Neural progenitor cell (in vitro differentiated cells): ENCODE measurements at regions not wholly inside any gene's neighbourhood (a gene's known extent, or its start where the extent isn't known, plus 50 kb on each side); places are given as distances from the start of the nearest gene placed in this dataset.
"Not testable (repeated sequence)": the region's sequence is repeated elsewhere in the genome, so short reads cannot be mapped to it uniquely, and the experiment has no call there.

ENCODE experiments used
- DNase-seq: peaks from one replicate; pipeline ENCODE4 v3.0.0-alpha.2; 2016; ENCODE audit warnings: low spot score
- H2AFZ ChIP-seq: fragments of 200-600 bp; sonication (generic); replicated peaks from 2 replicates; pipeline ENCODE4 v1.6.1; 2016; ENCODE audit warnings: antibody characterized with exemption
- H3F3A ChIP-seq: fragments of 200-600 bp; sonication (generic); 2 replicates; pipeline ENCODE4 v1.6.1; 2016; ENCODE audit warnings: antibody characterized with exemption, low read depth
- H3K27ac ChIP-seq: fragments of 200-600 bp; sonication (generic); 2 replicates; pipeline ENCODE4 v1.5.1; 2016; ENCODE audit warnings: mild to moderate bottlenecking
- H3K27me3 ChIP-seq: fragments of 200-600 bp; sonication (generic); 2 replicates; pipeline ENCODE4 v1.6.1; 2016; ENCODE audit warnings: mild to moderate bottlenecking, moderate library complexity
- H3K36me3 ChIP-seq: fragments of 200-600 bp; sonication (generic); 2 replicates; pipeline ENCODE4 v1.5.1; 2016
- H3K4me1 ChIP-seq: fragments of 200-600 bp; sonication (generic); 2 replicates; pipeline ENCODE4 v1.6.1; 2016; ENCODE audit warnings: mixed run types
- H3K4me2 ChIP-seq: fragments of 200-600 bp; sonication (generic); 2 replicates; pipeline ENCODE4 v1.6.1; 2016
- H3K4me3 ChIP-seq: fragments of 200-600 bp; sonication (generic); 2 replicates; pipeline ENCODE4 v1.5.1; 2016
- H3K79me2 ChIP-seq: fragments of 200-600 bp; sonication (generic); 2 replicates; pipeline ENCODE4 v1.6.1; 2016; ENCODE audit warnings: low read depth
- H3K9ac ChIP-seq: fragments of 200-600 bp; sonication (generic); 2 replicates; pipeline ENCODE4 v1.6.1; 2016
- H3K9me3 ChIP-seq: fragments of 200-600 bp; sonication (generic); 2 replicates; pipeline ENCODE4 v1.5.1; 2016; ENCODE audit warnings: low read depth
- H4K20me1 ChIP-seq: fragments of 200-600 bp; sonication (generic); 2 replicates; pipeline ENCODE4 v1.6.1; 2016; ENCODE audit warnings: low read depth
- H3K27ac Mint-ChIP-seq: 3 replicates; pipeline ENCODE4 v1.8.0; 2021; ENCODE audit warnings: mixed read lengths
- H3K27me3 Mint-ChIP-seq: 2 replicates; pipeline ENCODE4 v1.8.0; 2022; ENCODE audit warnings: low read depth, mild to moderate bottlenecking, inconsistent platforms, moderate library complexity, mixed read lengths; ENCODE audit not compliant: insufficient read depth
- H3K36me3 Mint-ChIP-seq: 3 replicates; pipeline ENCODE4 v1.8.0; 2021; ENCODE audit warnings: mixed read lengths
- H3K4me1 Mint-ChIP-seq: 3 replicates; pipeline ENCODE4 v1.8.0; 2021; ENCODE audit warnings: mixed read lengths
- H3K4me3 Mint-ChIP-seq: 3 replicates; pipeline ENCODE4 v1.8.0; 2021; ENCODE audit warnings: mild to moderate bottlenecking, moderate library complexity, mixed read lengths
- H3K9me3 Mint-ChIP-seq: 3 replicates; pipeline ENCODE4 v1.8.0; 2020; ENCODE audit warnings: mixed read lengths
- CTCF ChIP-seq: fragments of 200-600 bp; sonication (generic); IDR thresholded peaks from 2 replicates; pipeline ENCODE4 v1.5.1; 2017; ENCODE audit warnings: antibody characterized with exemption, mild to moderate bottlenecking
- EZH2 ChIP-seq: fragments of 200-600 bp; sonication (generic); IDR thresholded peaks from 2 replicates; pipeline ENCODE4 v1.6.1; 2017; ENCODE audit warnings: antibody characterized with exemption, mild to moderate bottlenecking, moderate library complexity
- EZH2phosphoT487 ChIP-seq: fragments of 200-600 bp; sonication (generic); IDR thresholded peaks from 2 replicates; pipeline ENCODE4 v1.6.1; 2017; ENCODE audit warnings: antibody characterized with exemption

- no peaks in the 10 kb centered on the region for H3K27me3 ChIP-seq
- no peaks in the 10 kb centered on the region for H4K20me1 ChIP-seq
- no peaks in the 10 kb centered on the region for H3K36me3 ChIP-seq
- Mint-ChIP-seq H3K36me3 (no peaks in the 10 kb centered on the region), H3K4me1 (peaks cover under 1% of the 10 kb centered on the region), H3K4me3 (no peak overlapping the region), H3K27me3 (no peaks in the 10 kb centered on the region), H3K9me3 (no peaks in the 10 kb centered on the region), H3K27ac (no peak overlapping the region)
- peaks cover 28% of the 10 kb centered on the region for H3K9me3 ChIP-seq
- H3K4me3 ChIP-seq, result no peak overlapping the region
- no peaks in the 10 kb centered on the region for H3K4me1 ChIP-seq
- H3K79me2 ChIP-seq, result no peaks in the 10 kb centered on the region
- no peak for DNase-seq
- no peak overlapping the region for H3K4me2 ChIP-seq
- H3K27ac ChIP-seq, result no peak overlapping the region
- no peak for TF ChIP-seq EZH2
- no peak for TF ChIP-seq EZH2phosphoT487
- no peak for TF ChIP-seq CTCF
- H3F3A ChIP-seq, result no peaks in the 10 kb centered on the region
- no peak overlapping the region for H3K9ac ChIP-seq
- no peak overlapping the region for H2AFZ ChIP-seq
Measured at GRCh38 chr21:23930565-23930964, 1676.7 kb downstream of the MRPL39 start.

GRCh38 chr21:23926430-23926829 is 1680.9 kb downstream of the MRPL39 start:
- not testable (repeated sequence) for H3K27ac ChIP-seq, H3K4me2 ChIP-seq, H3K4me3 ChIP-seq, H3K79me2 ChIP-seq, H4K20me1 ChIP-seq, H3K4me1 ChIP-seq, H3F3A ChIP-seq, H3K27me3 Mint-ChIP-seq, H3K9me3 Mint-ChIP-seq, H3K9ac ChIP-seq, H2AFZ ChIP-seq, H3K4me1 Mint-ChIP-seq, DNase-seq, H3K36me3 ChIP-seq, H3K36me3 Mint-ChIP-seq, H3K4me3 Mint-ChIP-seq, H3K27me3 ChIP-seq, H3K27ac Mint-ChIP-seq
- peaks cover 16% of the 10 kb centered on the region for H3K9me3 ChIP-seq

- Histone ChIP-seq H3K4me3 (no peak overlapping the region), H3K79me2 (no peaks in the 10 kb centered on the region), H3K9ac (no peak overlapping the region), H2AFZ (no peak overlapping the region), H3F3A (no peaks in the 10 kb centered on the region), H3K27me3 (no peaks in the 10 kb centered on the region), H3K27ac (no peak overlapping the region), H3K4me2 (no peak overlapping the region), H3K9me3 (peaks cover 14% of the 10 kb centered on the region), H3K4me1 (no peaks in the 10 kb centered on the region), H4K20me1 (no peaks in the 10 kb centered on the region), H3K36me3 (no peaks in the 10 kb centered on the region)
- DNase-seq, result no peak
- peaks cover 3% of the 10 kb centered on the region for H3K4me1 Mint-ChIP-seq
- no peak overlapping the region for H3K27ac Mint-ChIP-seq
- no peak overlapping the region for H3K4me3 Mint-ChIP-seq
- TF ChIP-seq CTCF, result no peak
- no peak for TF ChIP-seq EZH2phosphoT487
- no peak for TF ChIP-seq EZH2
- peaks cover 2% of the 10 kb centered on the region for H3K9me3 Mint-ChIP-seq
- H3K27me3 Mint-ChIP-seq, result peaks cover 2% of the 10 kb centered on the region
- H3K36me3 Mint-ChIP-seq, result no peaks in the 10 kb centered on the region
Measured at GRCh38 chr21:23921670-23922418, 1685.4 kb downstream of the MRPL39 start.

GRCh38 chr21:23900727-23901126 is 1706.6 kb downstream of the MRPL39 start:
- Histone ChIP-seq H3K4me3 (no peak overlapping the region), H3K27me3 (no peaks in the 10 kb centered on the region), H3K9me3 (peaks cover 5% of the 10 kb centered on the region), H3K36me3 (no peaks in the 10 kb centered on the region), H3K4me1 (no peaks in the 10 kb centered on the region), H2AFZ (no peak overlapping the region), H3K4me2 (no peak overlapping the region), H3K27ac (no peak overlapping the region), H3F3A (no peaks in the 10 kb centered on the region), H3K9ac (no peak overlapping the region), H3K79me2 (no peaks in the 10 kb centered on the region), H4K20me1 (no peaks in the 10 kb centered on the region)
- H3K9me3 Mint-ChIP-seq, result peaks cover 8% of the 10 kb centered on the region
- H3K4me3 Mint-ChIP-seq, result no peak overlapping the region
- H3K36me3 Mint-ChIP-seq, result no peaks in the 10 kb centered on the region
- no peak for DNase-seq
- TF ChIP-seq CTCF, result no peak
- no peak for TF ChIP-seq EZH2phosphoT487
- TF ChIP-seq EZH2, result no peak
- no peaks in the 10 kb centered on the region for H3K4me1 Mint-ChIP-seq
- no peak overlapping the region for H3K27ac Mint-ChIP-seq
- H3K27me3 Mint-ChIP-seq, result no peaks in the 10 kb centered on the region
